GM10266 (cell line): ENCODE measurements at regions not wholly inside any gene's neighbourhood (a gene's known extent, or its start where the extent isn't known, plus 50 kb on each side); places are given as distances from the start of the nearest gene placed in this dataset.

Source experiments
- DNase-seq: peaks from one replicate; pipeline ENCODE4 v3.0.0; 2012; ENCODE audit errors: extremely low spot score
- TF ChIP-seq, protein P1 (sequence below): IDR thresholded peaks from 2 replicates; pipeline ENCODE4 v1.5.1; 2012; ENCODE audit warnings: mild to moderate bottlenecking, low read depth; ENCODE audit not compliant: control insufficient read depth, insufficient read depth; ENCODE audit errors: missing control alignments

DNA sequence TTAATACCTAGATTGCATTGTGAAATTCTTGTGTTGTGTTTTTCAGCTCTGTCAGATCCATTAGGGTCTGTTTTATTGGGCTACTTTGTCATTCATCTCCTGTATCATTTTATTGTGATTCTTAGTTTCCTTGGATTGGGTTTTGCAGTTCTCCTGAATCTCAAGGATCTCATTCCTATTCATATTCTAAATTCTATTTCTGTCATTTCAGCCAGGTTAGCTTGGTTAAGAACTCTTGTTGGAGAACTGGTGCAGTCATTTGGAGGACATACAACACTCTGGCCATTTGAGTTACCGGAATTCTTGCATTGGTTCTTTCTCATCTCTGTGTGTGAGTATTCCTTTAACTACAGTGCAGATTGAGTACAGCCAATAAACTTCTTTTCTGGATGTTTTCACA is 159.6 kb downstream of the FAM78B start:
- DNase-seq: no peak
- TF ChIP-seq, protein P1, sequence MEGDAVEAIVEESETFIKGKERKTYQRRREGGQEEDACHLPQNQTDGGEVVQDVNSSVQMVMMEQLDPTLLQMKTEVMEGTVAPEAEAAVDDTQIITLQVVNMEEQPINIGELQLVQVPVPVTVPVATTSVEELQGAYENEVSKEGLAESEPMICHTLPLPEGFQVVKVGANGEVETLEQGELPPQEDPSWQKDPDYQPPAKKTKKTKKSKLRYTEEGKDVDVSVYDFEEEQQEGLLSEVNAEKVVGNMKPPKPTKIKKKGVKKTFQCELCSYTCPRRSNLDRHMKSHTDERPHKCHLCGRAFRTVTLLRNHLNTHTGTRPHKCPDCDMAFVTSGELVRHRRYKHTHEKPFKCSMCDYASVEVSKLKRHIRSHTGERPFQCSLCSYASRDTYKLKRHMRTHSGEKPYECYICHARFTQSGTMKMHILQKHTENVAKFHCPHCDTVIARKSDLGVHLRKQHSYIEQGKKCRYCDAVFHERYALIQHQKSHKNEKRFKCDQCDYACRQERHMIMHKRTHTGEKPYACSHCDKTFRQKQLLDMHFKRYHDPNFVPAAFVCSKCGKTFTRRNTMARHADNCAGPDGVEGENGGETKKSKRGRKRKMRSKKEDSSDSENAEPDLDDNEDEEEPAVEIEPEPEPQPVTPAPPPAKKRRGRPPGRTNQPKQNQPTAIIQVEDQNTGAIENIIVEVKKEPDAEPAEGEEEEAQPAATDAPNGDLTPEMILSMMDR: no peak

DNA sequence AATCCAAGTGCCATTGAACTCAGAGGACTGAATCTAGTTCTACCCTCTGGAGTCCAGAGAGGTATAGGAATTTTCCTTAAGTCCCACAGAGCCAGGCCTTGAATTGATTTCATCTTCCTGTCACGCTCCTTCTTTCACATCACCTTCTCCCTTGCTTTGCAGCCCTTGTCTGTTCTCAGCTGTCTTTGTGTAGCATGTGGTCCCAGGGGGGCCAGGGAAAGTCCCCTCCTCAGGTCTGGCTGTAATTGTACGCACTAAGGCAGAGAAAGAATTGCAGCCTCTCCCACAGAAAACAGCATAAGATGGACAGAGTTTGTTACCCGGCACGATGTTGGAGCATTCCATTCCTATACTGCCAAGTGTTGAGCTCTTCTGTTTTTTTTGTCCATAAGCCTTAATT is 153.6 kb downstream of the FAM78B start:
- TF ChIP-seq, protein P1: no peak
- no peak for DNase-seq

DNA sequence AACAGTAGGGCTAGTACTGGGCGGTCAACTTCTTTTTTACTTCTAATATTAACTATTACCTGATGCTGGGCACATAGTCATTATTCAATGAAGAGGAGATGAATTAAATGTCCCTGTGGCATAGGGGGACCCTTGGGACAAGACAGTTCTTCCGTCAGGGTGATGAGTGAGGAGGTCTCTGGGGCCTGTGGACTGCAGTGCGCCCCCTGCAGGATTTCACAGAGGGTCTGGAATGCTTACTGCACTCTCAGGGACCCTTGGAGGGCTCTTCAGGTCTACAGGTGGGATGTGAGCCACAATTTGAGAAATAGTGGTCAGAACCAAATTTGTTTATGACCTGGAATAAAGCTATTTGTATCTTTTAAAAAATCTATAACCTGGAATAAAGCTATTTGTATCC is 149.4 kb downstream of the FAM78B start:
- no peak for DNase-seq
- TF ChIP-seq, protein P1: peak; percentile 22
